ENCODE measurements at regions not wholly inside any gene's neighbourhood (a gene's known extent, or its start where the extent isn't known, plus 50 kb on each side); places are given as distances from the start of the nearest gene placed in this dataset.
A peak's percentile ranks its signal among the peaks of the same experiment; 100 is the strongest.

DNA sequence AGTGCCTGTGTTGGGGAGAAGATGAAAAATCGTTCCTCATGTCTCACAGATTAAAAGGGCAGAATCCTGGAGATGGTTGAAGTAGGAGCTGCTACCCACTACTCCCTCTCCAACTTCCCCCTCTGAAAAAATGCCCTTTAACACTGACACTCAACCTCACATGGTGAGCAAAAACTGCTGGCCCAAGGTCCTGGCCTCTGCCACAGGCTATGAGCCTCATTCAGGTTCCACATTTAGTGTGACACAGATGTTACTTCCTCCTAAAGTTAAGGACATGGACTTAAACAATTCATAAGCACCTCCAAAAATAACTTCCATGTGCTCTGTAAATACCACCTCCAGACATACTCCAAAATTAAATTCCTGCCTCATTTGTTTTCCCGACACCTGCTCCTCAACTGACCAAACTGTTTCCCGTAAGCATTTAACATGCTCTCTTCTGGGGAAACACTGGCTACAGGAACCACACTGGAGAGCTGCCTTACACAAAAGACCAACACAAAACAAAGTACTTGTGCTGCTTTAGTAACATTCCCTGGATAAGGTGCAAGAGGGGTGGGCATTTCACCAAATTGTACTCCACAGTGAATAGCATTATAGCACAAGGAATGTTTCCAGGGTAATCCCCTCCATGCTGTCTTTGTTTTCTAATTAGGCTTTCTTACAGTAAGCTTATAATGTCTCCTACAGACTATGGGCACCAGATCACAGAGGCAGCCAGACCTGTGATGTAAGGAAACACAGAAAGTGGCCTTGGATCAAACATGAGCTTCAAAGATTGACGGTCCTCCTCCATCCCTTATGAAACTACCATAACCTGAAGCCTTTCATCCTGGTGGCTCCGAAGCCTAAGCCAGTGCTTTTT lies 57.0 kb downstream of the PHLDA1 start:
- H3K4me1 ChIP-seq, result peaks cover 21% of the 10 kb centered on the region
- no peaks in the 10 kb centered on the region for H3K27me3 ChIP-seq
- DNase-seq (peak in 1 of 4 donors; percentile 55), ATAC-seq (no peak)
- intact Hi-C loops (cut with DNase I), result no loop called here
- H3K36me3 ChIP-seq (replicated peaks in 1 of 2; ENCODE audit: insufficient read depth in 1 of 2, low read depth in 2 of 2), result no peaks in the 10 kb centered on the region
- H3K27ac ChIP-seq, result peak overlapping the region in 1 of 4 donors; percentile 29
- no peaks in the 10 kb centered on the region for H3K9me3 ChIP-seq
- H3K4me3 ChIP-seq, result no peak overlapping the region
- TF ChIP-seq CTCF (IDR thresholded peaks at IDR 0.05) (no peak), POLR2A (IDR thresholded peaks at IDR 0.05) (no peak)
- 69 to 87% methylated on average over 5 of the region's 5 CpGs for WGBS, 2 donors

DNA sequence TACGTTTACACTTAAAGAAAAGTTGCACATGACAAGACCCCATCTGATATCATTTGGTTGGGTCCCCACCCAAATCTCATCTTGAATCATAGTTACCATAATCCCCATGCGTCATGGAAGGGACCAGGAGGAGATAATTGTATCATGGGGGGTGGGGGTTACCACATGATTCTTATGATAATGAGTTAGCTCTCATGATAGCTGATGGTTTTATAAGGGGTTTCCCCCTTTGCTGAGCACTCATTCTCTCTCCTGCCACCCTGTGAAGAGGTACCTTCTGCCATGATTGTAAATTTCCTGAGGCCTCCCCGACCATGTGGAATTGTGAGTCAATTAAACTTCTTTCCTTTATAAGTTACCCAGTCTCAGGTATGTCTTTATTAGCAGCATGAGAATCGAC lies 60.3 kb downstream of the PHLDA1 start:
- Histone ChIP-seq H3K36me3 (replicated peaks in 1 of 2; ENCODE audit: insufficient read depth in 1 of 2, low read depth in 2 of 2) (no peaks in the 10 kb centered on the region), H3K27ac (no peak overlapping the region), H3K27me3 (no peaks in the 10 kb centered on the region), H3K4me1 (no peaks in the 10 kb centered on the region), H3K9me3 (no peaks in the 10 kb centered on the region), H3K4me3 (no peak overlapping the region)
- no peak for TF ChIP-seq CTCF (IDR thresholded peaks at IDR 0.05)
- TF ChIP-seq POLR2A (IDR thresholded peaks at IDR 0.05), result no peak
- ATAC-seq (no peak), DNase-seq (no peak)
- WGBS, 2 donors, result 88 to 90% methylated on average over 4 of the region's 4 CpGs
- intact Hi-C loops (cut with DNase I), result no loop called here

- H3K27me3 ChIP-seq, result no peaks in the 10 kb centered on the region
- H3K4me3 ChIP-seq, result no peak overlapping the region
- intact Hi-C loops (cut with DNase I), result no loop called here
- ATAC-seq, result peak; percentile 52
- WGBS, 2 donors, result 45% methylated on average over 1 of the region's 1 CpG
- TF ChIP-seq POLR2A (IDR thresholded peaks at IDR 0.05) (no peak), CTCF (IDR thresholded peaks at IDR 0.05) (no peak)
- H3K27ac ChIP-seq, result no peak overlapping the region
- no peaks in the 10 kb centered on the region for H3K9me3 ChIP-seq
- peak in 2 of 4 donors; percentile 34 to 38 for DNase-seq
- H3K36me3 ChIP-seq (replicated peaks in 1 of 2; ENCODE audit: insufficient read depth in 1 of 2, low read depth in 2 of 2), result no peaks in the 10 kb centered on the region
- H3K4me1 ChIP-seq, result no peaks in the 10 kb centered on the region
Observed at GRCh38 chr12:75970310-75970709, 61.3 kb downstream of the PHLDA1 start.

GRCh38 chr12:75969768-75970167 lies 61.8 kb downstream of the PHLDA1 start:
- 81 to 92% methylated on average over 5 of the region's 5 CpGs for WGBS, 2 donors
- Histone ChIP-seq H3K27me3 (no peaks in the 10 kb centered on the region), H3K4me3 (no peak overlapping the region), H3K4me1 (no peaks in the 10 kb centered on the region), H3K36me3 (replicated peaks in 1 of 2; ENCODE audit: insufficient read depth in 1 of 2, low read depth in 2 of 2) (no peaks in the 10 kb centered on the region), H3K9me3 (no peaks in the 10 kb centered on the region), H3K27ac (no peak overlapping the region)
- TF ChIP-seq CTCF (IDR thresholded peaks at IDR 0.05) (no peak), POLR2A (IDR thresholded peaks at IDR 0.05) (no peak)
- peak in 1 of 4 donors; percentile 30 for DNase-seq
- intact Hi-C loops (cut with DNase I), result no loop called here
- no peak for ATAC-seq

GRCh38 chr12:75965661-75966060 lies 65.9 kb downstream of the PHLDA1 start:
- Histone ChIP-seq H3K27me3 (no peaks in the 10 kb centered on the region), H3K36me3 (replicated peaks in 1 of 2; ENCODE audit: insufficient read depth in 1 of 2, low read depth in 2 of 2) (no peaks in the 10 kb centered on the region), H3K4me1 (peaks cover 13% of the 10 kb centered on the region), H3K27ac (no peak overlapping the region), H3K9me3 (no peaks in the 10 kb centered on the region), H3K4me3 (no peak overlapping the region)
- WGBS, 2 donors, result 73 to 89% methylated on average over 2 of the region's 2 CpGs
- no peak for ATAC-seq
- no peak for TF ChIP-seq POLR2A (IDR thresholded peaks at IDR 0.05)
- no peak for TF ChIP-seq CTCF (IDR thresholded peaks at IDR 0.05)
- intact Hi-C loops (cut with DNase I), result no loop called here
- no peak for DNase-seq

Data from body of pancreas (tissue), 4 donors.